Prostate gland (tissue), 2 donors: ENCODE measurements at regions not wholly inside any gene's neighbourhood (a gene's known extent, or its start where the extent isn't known, plus 50 kb on each side); places are given as distances from the start of the nearest gene placed in this dataset.
"Not testable (repeated sequence)": the region's sequence is repeated elsewhere in the genome, so short reads cannot be mapped to it uniquely, and the experiment has no call there.

ENCODE experiments used
- DNase-seq: peaks from one replicate; pipeline ENCODE4 v3.0.0-alpha.2; 2019; ENCODE audit warnings: low spot score
- H3K27ac ChIP-seq, 2 donors: fragments of 200-600 bp; sonication (generic); 2 replicates each; pipeline ENCODE4 v1.5.1; 2017 to 2019
- H3K27me3 ChIP-seq: fragments of 200-600 bp; sonication (generic); replicated peaks from 2 replicates; pipeline ENCODE4 v1.5.1; 2019; ENCODE audit not compliant: insufficient read depth
- H3K36me3 ChIP-seq, 2 donors: fragments of 200-600 bp; sonication (generic); 1 replicate in 1 of 2; 2 replicates in 1 of 2; pipeline versions ENCODE4 v1.5.1 to v1.8.1; 2017 to 2019
- H3K4me1 ChIP-seq: fragments of 200-600 bp; sonication (generic); replicated peaks from 2 replicates; pipeline ENCODE4 v1.5.1; 2019
- H3K4me3 ChIP-seq, 2 donors: fragments of 200-600 bp; sonication (generic); 2 replicates each; pipeline ENCODE4 v1.5.1; 2017 to 2019
- H3K9me3 ChIP-seq: fragments of 200-600 bp; sonication (generic); 2 replicates; pipeline ENCODE4 v1.5.1; 2017
- CTCF ChIP-seq, 4 experiments: fragments of 200-600 bp in 2 of 4; fragments of 450-650 bp in 2 of 4; sonication (generic) in 2 of 4; IDR thresholded peaks; 1 replicate in 3 of 4; 2 replicates in 1 of 4; pipeline ENCODE4 v1.5.1; 2016 to 2019; ENCODE audit warnings: antibody characterized with exemption in 4 of 4, mild to moderate bottlenecking in 2 of 4, moderate library complexity in 2 of 4
- POLR2A ChIP-seq: fragments of 450-650 bp; IDR thresholded peaks from one replicate; pipeline ENCODE4 v1.6.1; 2016; ENCODE audit warnings: antibody characterized with exemption, mild to moderate bottlenecking
- POLR2AphosphoS5 ChIP-seq: sonication (generic); formaldehyde crosslinking; IDR thresholded peaks from one replicate; pipeline ENCODE4 v1.6.1; 2017; ENCODE audit warnings: antibody characterized with exemption
- WGBS: methylation state at CpG from one replicate; pipeline ENCODE4 v1.1.5; 2018; 5-methylcytosine and 5-hydroxymethylcytosine counted together
- intact Hi-C: fragments of 100-400 bp; cut with DNase I; formaldehyde crosslinking; loops from one replicate; pipeline ENCODE4 v1.14.2; 2022

GRCh38 chr18:41870817-41871216 is 84.2 kb upstream of the PIK3C3 start:
- no peak for TF ChIP-seq CTCF (IDR thresholded peaks at IDR 0.05)
- TF ChIP-seq POLR2AphosphoS5 = no peak
- TF ChIP-seq POLR2A = no peak
- Histone ChIP-seq H3K4me1 (no peaks in the 10 kb centered on the region), H3K9me3 (no peaks in the 10 kb centered on the region), H3K27ac (no peak overlapping the region), H3K36me3 (no peaks in the 10 kb centered on the region), H3K4me3 (no peak overlapping the region), H3K27me3 (no peaks in the 10 kb centered on the region)
- intact Hi-C loops = no loop called here
- no peak for DNase-seq

- WGBS = 37% methylated on average over 2 of the region's 2 CpGs
- intact Hi-C loops = no loop called here
- Histone ChIP-seq H3K4me3 (no peak overlapping the region), H3K27me3 (no peaks in the 10 kb centered on the region), H3K27ac (no peak overlapping the region), H3K9me3 (no peaks in the 10 kb centered on the region), H3K36me3 (no peaks in the 10 kb centered on the region), H3K4me1 (no peaks in the 10 kb centered on the region)
- DNase-seq = no peak
- TF ChIP-seq POLR2AphosphoS5 (no peak), POLR2A (no peak), CTCF (IDR thresholded peaks at IDR 0.05) (no peak)
Observed at GRCh38 chr18:41870191-41870590, 84.8 kb upstream of the PIK3C3 start.

DNA sequence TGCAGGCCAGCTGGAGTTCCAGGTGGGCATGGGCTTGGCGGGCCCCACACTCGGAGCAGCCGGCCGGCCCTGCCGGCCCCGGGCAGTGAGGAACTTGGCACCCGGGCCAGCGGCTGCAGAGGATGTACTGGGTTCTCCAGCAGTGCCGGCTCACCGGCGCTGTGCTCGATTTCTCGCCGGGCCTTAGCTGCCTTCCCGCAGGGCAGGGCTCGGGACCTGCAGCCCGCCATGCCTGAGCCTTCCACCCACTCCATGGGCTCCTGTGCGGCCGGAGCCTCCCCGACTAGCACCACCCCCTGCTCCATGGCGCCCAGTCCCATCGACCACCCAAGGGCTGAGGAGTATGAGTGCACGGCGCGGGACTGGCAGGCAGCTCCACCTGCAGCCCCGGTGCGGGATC is 89.2 kb upstream of the PIK3C3 start:
- 96% methylated on average over 19 of the region's 27 CpGs for WGBS
- H3K27ac ChIP-seq, H3K4me3 ChIP-seq, H3K27me3 ChIP-seq, DNase-seq, H3K36me3 ChIP-seq, H3K9me3 ChIP-seq, intact Hi-C loops, H3K4me1 ChIP-seq: not testable (repeated sequence)

DNA sequence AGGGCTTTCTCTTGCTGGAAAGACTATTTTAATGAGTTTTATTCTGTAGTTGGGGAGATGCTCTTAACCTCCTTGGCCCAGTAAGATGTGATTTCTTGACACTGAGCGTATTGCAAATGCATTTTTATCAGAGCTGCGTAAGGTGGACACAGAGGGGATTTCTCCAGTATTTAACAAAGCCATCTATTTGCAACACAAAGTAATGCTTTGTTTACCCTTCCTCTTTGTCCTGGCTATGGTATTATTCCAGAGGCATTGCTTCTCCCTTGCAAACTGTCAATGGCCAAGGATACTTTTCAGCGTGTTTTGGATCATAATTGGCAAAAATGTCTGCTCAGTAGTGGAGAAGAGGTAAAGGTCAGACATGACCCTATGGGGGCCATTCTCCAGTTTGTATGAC is 90.8 kb upstream of the PIK3C3 start:
- 77% methylated on average over 3 of the region's 3 CpGs for WGBS

GRCh38 chr18:41862921-41863320 is 92.1 kb upstream of the PIK3C3 start:
- H3K9me3 ChIP-seq = no peaks in the 10 kb centered on the region
- intact Hi-C loops = no loop called here
- no peaks in the 10 kb centered on the region for H3K4me1 ChIP-seq
- DNase-seq = no peak
- no peak overlapping the region for H3K4me3 ChIP-seq
- no peak overlapping the region for H3K27ac ChIP-seq
- no peaks in the 10 kb centered on the region for H3K36me3 ChIP-seq
- H3K27me3 ChIP-seq = no peaks in the 10 kb centered on the region
- TF ChIP-seq CTCF (IDR thresholded peaks at IDR 0.05) (no peak), POLR2AphosphoS5 (no peak), POLR2A (no peak)

More for the DNA sequence above, 90.8 kb upstream of the PIK3C3 start:
- Histone ChIP-seq H3K27ac (no peak overlapping the region), H3K4me3 (no peak overlapping the region), H3K36me3 (no peaks in the 10 kb centered on the region), H3K4me1 (no peaks in the 10 kb centered on the region), H3K27me3 (no peaks in the 10 kb centered on the region), H3K9me3 (no peaks in the 10 kb centered on the region)
- intact Hi-C loops = no loop called here
- TF ChIP-seq POLR2AphosphoS5 = no peak
- no peak for TF ChIP-seq POLR2A
- TF ChIP-seq CTCF (IDR thresholded peaks at IDR 0.05) = no peak
- DNase-seq = no peak

DNA sequence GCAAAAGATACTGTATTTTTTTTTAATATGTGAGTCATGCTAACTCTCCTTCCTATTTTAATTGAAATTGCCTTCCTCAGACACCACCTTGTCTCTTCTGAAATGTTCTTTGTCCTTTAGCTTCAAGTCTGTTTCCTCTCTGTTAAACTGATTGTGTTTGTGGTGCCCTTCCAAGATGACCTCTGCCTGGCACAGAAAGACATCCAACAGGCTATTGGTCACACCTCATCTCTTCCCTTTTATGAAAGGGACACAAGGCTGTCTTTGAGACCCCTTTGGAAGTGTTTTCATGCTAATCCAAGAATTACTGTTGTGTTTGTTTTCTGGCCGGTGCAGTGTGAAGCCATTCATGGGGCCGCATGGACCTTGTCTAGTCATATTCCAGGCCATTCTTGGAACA is 94.0 kb upstream of the PIK3C3 start:
- TF ChIP-seq POLR2A (no peak), CTCF (IDR thresholded peaks at IDR 0.05) (no peak), POLR2AphosphoS5 (no peak)
- no peaks in the 10 kb centered on the region for H3K4me1 ChIP-seq
- no peak for DNase-seq
- no peak overlapping the region for H3K27ac ChIP-seq
- 76% methylated on average over 2 of the region's 2 CpGs for WGBS
- H3K9me3 ChIP-seq = no peaks in the 10 kb centered on the region
- H3K27me3 ChIP-seq = no peaks in the 10 kb centered on the region
- H3K36me3 ChIP-seq = no peaks in the 10 kb centered on the region
- H3K4me3 ChIP-seq = no peak overlapping the region
- intact Hi-C loops = no loop called here
